ENCODE measurements at regions not wholly inside any gene's neighbourhood (a gene's known extent, or its start where the extent isn't known, plus 50 kb on each side); places are given as distances from the start of the nearest gene placed in this dataset.
"Not testable (repeated sequence)": the region's sequence is repeated elsewhere in the genome, so short reads cannot be mapped to it uniquely, and the experiment has no call there.

- no peak for TF ChIP-seq CTCF (IDR thresholded peaks at IDR 0.05; ENCODE audit: low read depth, low read length)
These were observed 105.2 kb downstream of the C16orf95 start for GRCh38 chr16:87212026-87212425.

GRCh38 chr16:87213536-87213935, 103.7 kb downstream of the C16orf95 start:
- no peak overlapping the region for H3K4me3 ChIP-seq (ENCODE audit: low read depth, low read length)
- TF ChIP-seq CTCF (IDR thresholded peaks at IDR 0.05; ENCODE audit: low read depth, low read length) = no peak

More at GRCh38 chr16:87212026-87212425, 105.2 kb downstream of the C16orf95 start:
- no peak overlapping the region for H3K4me3 ChIP-seq (ENCODE audit: low read depth, low read length)

GRCh38 chr16:87216148-87216840, 100.9 kb downstream of the C16orf95 start:
- H3K4me3 ChIP-seq (ENCODE audit: low read depth, low read length) = no peak overlapping the region
- no peak for TF ChIP-seq CTCF (IDR thresholded peaks at IDR 0.05; ENCODE audit: low read depth, low read length)

- TF ChIP-seq CTCF (IDR thresholded peaks at IDR 0.05; ENCODE audit: low read depth, low read length) = no peak
- H3K4me3 ChIP-seq (ENCODE audit: low read depth, low read length) = no peak overlapping the region
These were observed 100.3 kb downstream of the C16orf95 start for GRCh38 chr16:87216841-87217275.

- not testable (repeated sequence) for H3K4me3 ChIP-seq (ENCODE audit: low read depth, low read length)
These were observed 99.4 kb downstream of the C16orf95 start for GRCh38 chr16:87217802-87218201.

- TF ChIP-seq CTCF (IDR thresholded peaks at IDR 0.05; ENCODE audit: low read depth, low read length) = no peak
- H3K4me3 ChIP-seq (ENCODE audit: low read depth, low read length) = no peak overlapping the region
These were observed 98.7 kb downstream of the C16orf95 start for GRCh38 chr16:87218281-87219055.

GRCh38 chr16:87219287-87219909, 97.8 kb downstream of the C16orf95 start:
- no peak for TF ChIP-seq CTCF (IDR thresholded peaks at IDR 0.05; ENCODE audit: low read depth, low read length)
- H3K4me3 ChIP-seq (ENCODE audit: low read depth, low read length) = no peak overlapping the region
